ENCODE measurements at regions not wholly inside any gene's neighbourhood (a gene's known extent, or its start where the extent isn't known, plus 50 kb on each side); places are given as distances from the start of the nearest gene placed in this dataset.

- Mint-ChIP-seq H3K9me3 (peaks cover 8% of the 10 kb centered on the region), H3K4me3 (no peak overlapping the region), H3K4me1 (ENCODE audit: low read depth) (no peaks in the 10 kb centered on the region), H3K36me3 (ENCODE audit: low read depth) (no peaks in the 10 kb centered on the region), H3K27me3 (no peaks in the 10 kb centered on the region), H3K27ac (no peak overlapping the region)
- Histone ChIP-seq H3K27ac (ENCODE audit: low read depth in 1 of 2, low read length in 2 of 2) (no peak overlapping the region), H3K36me3 (ENCODE audit: insufficient read depth, low read length) (no peaks in the 10 kb centered on the region), H3K4me1 (ENCODE audit: insufficient read depth, low read length) (no peaks in the 10 kb centered on the region), H3K9me3 (ENCODE audit: control insufficient read depth in 1 of 2, insufficient read depth in 1 of 2, low read length in 2 of 2) (peaks cover 4 to 18% of the 10 kb centered on the region in 2 experiments), H3K4me3 (ENCODE audit: low read length) (no peak overlapping the region), H3K27me3 (ENCODE audit: control insufficient read depth in 1 of 2, insufficient read depth in 2 of 2, low read length in 2 of 2) (no peaks in the 10 kb centered on the region)
- TF ChIP-seq CTCF (IDR thresholded peaks at IDR 0.05), result no peak
- intact Hi-C loops (cut with DNase I, micrococcal nuclease), result no loop called here
- DNase-seq (no peak), ATAC-seq (ENCODE audit: poor library complexity) (no peak)
- ChIA-PET CTCF (no interaction called here), POLR2A (no interaction called here)
Measured at GRCh38 chr12:61694214-61694613, 566.0 kb upstream of the USP15 start.

GRCh38 chr12:61701471-61701870 is 558.7 kb upstream of the USP15 start:
- no peak overlapping the region for H3K27ac ChIP-seq (ENCODE audit: low read depth in 1 of 2, low read length in 2 of 2)
- H3K4me3 ChIP-seq (ENCODE audit: low read length), result no peak overlapping the region
- H3K9me3 ChIP-seq (ENCODE audit: control insufficient read depth in 1 of 2, insufficient read depth in 1 of 2, low read length in 2 of 2), result peaks cover 3 to 14% of the 10 kb centered on the region in 2 experiments
- H3K4me1 Mint-ChIP-seq (ENCODE audit: low read depth), result no peaks in the 10 kb centered on the region
- H3K9me3 Mint-ChIP-seq, result no peaks in the 10 kb centered on the region
- TF ChIP-seq CTCF (IDR thresholded peaks at IDR 0.05), result no peak
- no peak overlapping the region for H3K4me3 Mint-ChIP-seq
- H3K36me3 ChIP-seq (ENCODE audit: insufficient read depth, low read length), result no peaks in the 10 kb centered on the region
- ChIA-PET CTCF (no interaction called here), POLR2A (no interaction called here)
- DNase-seq (no peak), ATAC-seq (ENCODE audit: poor library complexity) (no peak)
- H3K27me3 ChIP-seq (ENCODE audit: control insufficient read depth in 1 of 2, insufficient read depth in 2 of 2, low read length in 2 of 2), result no peaks in the 10 kb centered on the region
- no peaks in the 10 kb centered on the region for H3K27me3 Mint-ChIP-seq
- no peak overlapping the region for H3K27ac Mint-ChIP-seq
- H3K36me3 Mint-ChIP-seq (ENCODE audit: low read depth), result no peaks in the 10 kb centered on the region
- intact Hi-C loops (cut with DNase I, micrococcal nuclease), result no loop called here
- H3K4me1 ChIP-seq (ENCODE audit: insufficient read depth, low read length), result no peaks in the 10 kb centered on the region

DNA sequence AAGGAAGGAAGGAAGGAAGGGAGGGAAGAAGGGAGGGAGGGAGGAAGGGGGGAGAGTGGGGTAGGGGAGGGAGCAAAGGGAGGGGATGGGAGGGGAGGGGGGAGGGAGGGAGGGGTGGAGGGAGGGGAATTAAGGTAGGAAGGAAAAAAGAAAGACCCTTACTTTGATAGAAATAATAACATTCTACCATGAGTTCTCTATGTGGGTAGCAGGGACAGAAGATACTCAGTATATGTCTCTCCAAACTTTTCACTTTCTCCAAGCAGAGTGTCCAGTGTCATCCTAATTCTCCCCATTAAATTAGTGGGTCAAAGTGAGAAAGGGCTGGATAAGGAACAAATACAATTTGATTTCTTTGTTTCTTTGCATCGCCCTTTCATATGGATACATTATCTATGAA is 553.4 kb upstream of the USP15 start:
- no peak overlapping the region for H3K27ac ChIP-seq (ENCODE audit: low read depth in 1 of 2, low read length in 2 of 2)
- Mint-ChIP-seq H3K27me3 (no peaks in the 10 kb centered on the region), H3K36me3 (ENCODE audit: low read depth) (no peaks in the 10 kb centered on the region), H3K4me1 (ENCODE audit: low read depth) (no peaks in the 10 kb centered on the region), H3K4me3 (no peak overlapping the region), H3K9me3 (no peaks in the 10 kb centered on the region), H3K27ac (no peak overlapping the region)
- no peak for TF ChIP-seq CTCF (IDR thresholded peaks at IDR 0.05)
- intact Hi-C loops (cut with DNase I, micrococcal nuclease), result no loop called here
- no peaks in the 10 kb centered on the region for H3K4me1 ChIP-seq (ENCODE audit: insufficient read depth, low read length)
- CTCF ChIA-PET, result no interaction called here
- H3K4me3 ChIP-seq (ENCODE audit: low read length), result no peak overlapping the region
- H3K36me3 ChIP-seq (ENCODE audit: insufficient read depth, low read length), result no peaks in the 10 kb centered on the region
- no peaks in the 10 kb centered on the region for H3K27me3 ChIP-seq (ENCODE audit: control insufficient read depth in 1 of 2, insufficient read depth in 2 of 2, low read length in 2 of 2)
- POLR2A ChIA-PET, result no interaction called here
- peaks cover 0 to 3% of the 10 kb centered on the region in 2 experiments for H3K9me3 ChIP-seq (ENCODE audit: control insufficient read depth in 1 of 2, insufficient read depth in 1 of 2, low read length in 2 of 2)
- DNase-seq (no peak), ATAC-seq (ENCODE audit: poor library complexity) (no peak)
